SK-N-SH treated with all-trans-retinoic acid at 6 μM for 48 hours (cell line): ENCODE measurements at regions not wholly inside any gene's neighbourhood (a gene's known extent, or its start where the extent isn't known, plus 50 kb on each side); places are given as distances from the start of the nearest gene placed in this dataset.

Experiments
- ATAC-seq: fragments of 200-7000 bp; cut with Tn5 transposase; 3 replicates; pipeline ENCODE4 v1.9.1; 2020; ENCODE audit warnings: mild to moderate bottlenecking, moderate library complexity
- ARNTL ChIP-seq: fragments of 450-650 bp; formaldehyde crosslinking; IDR thresholded peaks from 2 replicates; pipeline ENCODE4 v1.5.0; 2020; ENCODE audit warnings: low read depth, mild to moderate bottlenecking, moderate library complexity, borderline replicate concordance
- GLIS3 ChIP-seq: fragments of 250-450 bp; sonication (Bioruptor Pico); IDR thresholded peaks from 2 replicates; pipeline ENCODE4 v1.5.0; 2020; ENCODE audit warnings: mild to moderate bottlenecking, moderate library complexity
- PPARA ChIP-seq: fragments of 250-450 bp; sonication (Bioruptor Pico); IDR thresholded peaks from 2 replicates; pipeline ENCODE4 v1.5.0; 2020; ENCODE audit warnings: mild to moderate bottlenecking, borderline replicate concordance
- RARB ChIP-seq: fragments of 250-450 bp; sonication (Bioruptor Pico); IDR thresholded peaks from 2 replicates; pipeline ENCODE4 v1.8.0; 2021; ENCODE audit warnings: mild to moderate bottlenecking, moderate library complexity
- TSHZ2 ChIP-seq: fragments of 250-450 bp; sonication (Bioruptor Pico); IDR thresholded peaks from 2 replicates; pipeline ENCODE4 v1.5.0; 2020; ENCODE audit warnings: mild to moderate bottlenecking, moderate library complexity
- ZC3H10 ChIP-seq: fragments of 250-450 bp; sonication (Bioruptor Pico); IDR thresholded peaks from 2 replicates; pipeline ENCODE4 v1.5.1; 2021; ENCODE audit warnings: mild to moderate bottlenecking, moderate library complexity
- ZFP30 ChIP-seq: fragments of 450-650 bp; formaldehyde crosslinking; IDR thresholded peaks from 2 replicates; pipeline ENCODE4 v1.5.0; 2022; ENCODE audit warnings: mild to moderate bottlenecking, moderate library complexity
- ZNF565 ChIP-seq: fragments of 450-650 bp; formaldehyde crosslinking; conservative IDR thresholded peaks from 2 replicates; pipeline ENCODE4 v1.5.0; 2020; ENCODE audit warnings: low read depth, mild to moderate bottlenecking, moderate library complexity
- ZNF70 ChIP-seq: fragments of 450-650 bp; formaldehyde crosslinking; IDR thresholded peaks from 2 replicates; pipeline ENCODE4 v1.5.0; 2020; ENCODE audit warnings: mild to moderate bottlenecking, moderate library complexity
- ZNF8 ChIP-seq: fragments of 450-650 bp; formaldehyde crosslinking; IDR thresholded peaks from 2 replicates; pipeline ENCODE4 v1.5.0; 2020; ENCODE audit warnings: mild to moderate bottlenecking, moderate library complexity
- TF ChIP-seq, protein P1 (sequence below): fragments of 250-450 bp; sonication (Bioruptor Pico); IDR thresholded peaks from 2 replicates; pipeline ENCODE4 v1.8.0; 2020; ENCODE audit warnings: mild to moderate bottlenecking, moderate library complexity, borderline replicate concordance
- TF ChIP-seq, protein P2 (sequence below): fragments of 250-450 bp; sonication (Bioruptor Pico); IDR thresholded peaks from 2 replicates; pipeline ENCODE4 v1.8.0; 2021; ENCODE audit warnings: low read depth, mild to moderate bottlenecking, moderate library complexity, borderline replicate concordance
- TF ChIP-seq, protein P3 (sequence below): fragments of 250-450 bp; sonication (Bioruptor Pico); IDR thresholded peaks from 2 replicates; pipeline ENCODE4 v1.5.1; 2020; ENCODE audit warnings: low read depth, mild to moderate bottlenecking, moderate library complexity

DNA sequence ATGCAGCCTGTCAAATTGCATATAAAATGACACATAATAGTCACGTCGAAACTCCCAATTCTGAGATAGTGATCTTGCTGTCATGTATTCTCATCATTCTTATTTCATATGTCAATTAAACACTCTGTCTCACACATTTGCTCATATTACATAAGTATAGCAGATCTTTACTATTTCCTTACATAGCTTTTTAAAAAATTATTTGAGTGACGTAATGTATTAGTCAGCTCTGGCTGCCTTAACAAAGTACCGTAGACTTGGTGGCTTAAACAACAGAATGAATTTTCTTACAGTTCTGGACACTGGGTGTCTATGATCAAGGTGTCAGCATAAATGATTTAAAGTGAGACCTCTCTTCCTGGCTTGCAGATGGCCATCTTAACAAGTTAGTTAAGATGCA is 1032.3 kb upstream of the NRXN1 start:
- no peak for ATAC-seq
- TF ChIP-seq GLIS3 (CRISPR knock-in tag) (no peak), ZNF70 (CRISPR knock-in tag) (no peak), ZNF565 (no peak), ARNTL (CRISPR knock-in tag) (no peak), TSHZ2 (CRISPR knock-in tag) (no peak)
- TF ChIP-seq, protein P1, sequence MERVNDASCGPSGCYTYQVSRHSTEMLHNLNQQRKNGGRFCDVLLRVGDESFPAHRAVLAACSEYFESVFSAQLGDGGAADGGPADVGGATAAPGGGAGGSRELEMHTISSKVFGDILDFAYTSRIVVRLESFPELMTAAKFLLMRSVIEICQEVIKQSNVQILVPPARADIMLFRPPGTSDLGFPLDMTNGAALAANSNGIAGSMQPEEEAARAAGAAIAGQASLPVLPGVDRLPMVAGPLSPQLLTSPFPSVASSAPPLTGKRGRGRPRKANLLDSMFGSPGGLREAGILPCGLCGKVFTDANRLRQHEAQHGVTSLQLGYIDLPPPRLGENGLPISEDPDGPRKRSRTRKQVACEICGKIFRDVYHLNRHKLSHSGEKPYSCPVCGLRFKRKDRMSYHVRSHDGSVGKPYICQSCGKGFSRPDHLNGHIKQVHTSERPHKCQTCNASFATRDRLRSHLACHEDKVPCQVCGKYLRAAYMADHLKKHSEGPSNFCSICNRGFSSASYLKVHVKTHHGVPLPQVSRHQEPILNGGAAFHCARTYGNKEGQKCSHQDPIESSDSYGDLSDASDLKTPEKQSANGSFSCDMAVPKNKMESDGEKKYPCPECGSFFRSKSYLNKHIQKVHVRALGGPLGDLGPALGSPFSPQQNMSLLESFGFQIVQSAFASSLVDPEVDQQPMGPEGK (CRISPR knock-in tag), result no peak

DNA sequence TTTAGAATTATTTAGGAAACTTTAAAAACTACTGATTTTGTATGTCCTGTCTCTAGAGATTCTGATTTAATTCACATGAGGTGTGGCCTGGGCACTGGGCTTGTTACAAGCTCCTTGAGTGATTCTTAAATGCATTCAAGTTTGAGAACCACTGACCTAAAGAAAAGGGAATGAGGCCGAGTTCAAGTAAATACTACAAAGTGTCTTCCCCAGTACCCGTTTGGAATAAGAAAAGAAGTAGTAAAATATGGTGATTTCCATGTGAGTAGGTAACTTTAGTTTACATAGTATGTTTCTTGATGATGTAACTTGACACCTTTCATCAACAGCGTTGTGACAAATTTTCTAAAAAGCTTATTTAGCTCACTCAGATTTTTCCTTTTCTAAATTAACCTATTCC is 1022.9 kb upstream of the NRXN1 start:
- ATAC-seq, result no peak
- TF ChIP-seq, protein P2, sequence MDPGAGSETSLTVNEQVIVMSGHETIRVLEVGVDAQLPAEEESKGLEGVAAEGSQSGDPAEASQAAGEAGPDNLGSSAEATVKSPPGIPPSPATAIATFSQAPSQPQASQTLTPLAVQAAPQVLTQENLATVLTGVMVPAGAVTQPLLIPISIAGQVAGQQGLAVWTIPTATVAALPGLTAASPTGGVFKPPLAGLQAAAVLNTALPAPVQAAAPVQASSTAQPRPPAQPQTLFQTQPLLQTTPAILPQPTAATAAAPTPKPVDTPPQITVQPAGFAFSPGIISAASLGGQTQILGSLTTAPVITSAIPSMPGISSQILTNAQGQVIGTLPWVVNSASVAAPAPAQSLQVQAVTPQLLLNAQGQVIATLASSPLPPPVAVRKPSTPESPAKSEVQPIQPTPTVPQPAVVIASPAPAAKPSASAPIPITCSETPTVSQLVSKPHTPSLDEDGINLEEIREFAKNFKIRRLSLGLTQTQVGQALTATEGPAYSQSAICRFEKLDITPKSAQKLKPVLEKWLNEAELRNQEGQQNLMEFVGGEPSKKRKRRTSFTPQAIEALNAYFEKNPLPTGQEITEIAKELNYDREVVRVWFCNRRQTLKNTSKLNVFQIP (CRISPR knock-in tag), result no peak
- TF ChIP-seq PPARA (CRISPR knock-in tag) (no peak), ZNF8 (CRISPR knock-in tag) (no peak), ZNF565 (no peak)
- TF ChIP-seq, all 23 proteins: peak for 0

- no peak for TF ChIP-seq ZFP30 (CRISPR knock-in tag)
- no peak for TF ChIP-seq GLIS3 (CRISPR knock-in tag)
- TF ChIP-seq, protein P1 (CRISPR knock-in tag), result no peak
- TF ChIP-seq, protein P3, sequence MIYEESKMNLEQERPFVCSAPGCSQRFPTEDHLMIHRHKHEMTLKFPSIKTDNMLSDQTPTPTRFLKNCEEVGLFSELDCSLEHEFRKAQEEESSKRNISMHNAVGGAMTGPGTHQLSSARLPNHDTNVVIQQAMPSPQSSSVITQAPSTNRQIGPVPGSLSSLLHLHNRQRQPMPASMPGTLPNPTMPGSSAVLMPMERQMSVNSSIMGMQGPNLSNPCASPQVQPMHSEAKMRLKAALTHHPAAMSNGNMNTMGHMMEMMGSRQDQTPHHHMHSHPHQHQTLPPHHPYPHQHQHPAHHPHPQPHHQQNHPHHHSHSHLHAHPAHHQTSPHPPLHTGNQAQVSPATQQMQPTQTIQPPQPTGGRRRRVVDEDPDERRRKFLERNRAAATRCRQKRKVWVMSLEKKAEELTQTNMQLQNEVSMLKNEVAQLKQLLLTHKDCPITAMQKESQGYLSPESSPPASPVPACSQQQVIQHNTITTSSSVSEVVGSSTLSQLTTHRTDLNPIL (CRISPR knock-in tag), result no peak
- TF ChIP-seq ZNF8 (CRISPR knock-in tag), result no peak
- TF ChIP-seq ARNTL (CRISPR knock-in tag), result no peak
- no peak for ATAC-seq
Observed at GRCh38 chr2:52036853-52037252, 1004.9 kb upstream of the NRXN1 start.

- TF ChIP-seq ARNTL (CRISPR knock-in tag), result no peak
- TF ChIP-seq, protein P3 (CRISPR knock-in tag), result no peak
- ATAC-seq, result no peak
Observed at GRCh38 chr2:52036024-52036423, 1004.1 kb upstream of the NRXN1 start.

DNA sequence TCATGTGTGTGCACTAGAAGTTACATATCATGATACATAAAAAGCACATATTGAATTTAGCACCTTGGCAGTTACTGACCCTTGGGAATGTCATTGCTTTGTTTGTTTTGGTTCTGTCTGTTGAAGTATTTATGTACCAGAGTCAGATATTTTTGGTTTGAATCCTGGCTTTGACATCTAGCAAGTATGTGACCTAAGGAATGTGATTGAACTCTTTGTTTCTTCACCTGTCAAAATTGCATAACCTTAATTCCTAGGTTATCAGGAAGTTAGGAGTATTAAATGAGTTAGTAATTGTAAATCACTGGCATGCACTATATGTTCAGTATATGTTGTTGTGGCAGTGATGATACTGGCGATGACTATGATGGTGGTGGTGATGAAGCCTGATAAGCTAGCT is 1003.5 kb upstream of the NRXN1 start:
- TF ChIP-seq, protein P1 (CRISPR knock-in tag), result no peak
- TF ChIP-seq ZFP30 (CRISPR knock-in tag) (no peak), ZC3H10 (no peak), RARB (CRISPR knock-in tag) (no peak)
- no peak for ATAC-seq
